HEK293 (cell line): ENCODE measurements at regions not wholly inside any gene's neighbourhood (a gene's known extent, or its start where the extent isn't known, plus 50 kb on each side); places are given as distances from the start of the nearest gene placed in this dataset.

Experiments
- CTCF ChIA-PET: fragments of 350-600 bp; formaldehyde crosslinking; extraction: SDS; loops from one replicate; lab custom pipeline; 2021; ENCODE audit warnings: antibody characterized with exemption; lab: Yijun Ruan, JAX
- POLR2A ChIA-PET: fragments of 300-600 bp; formaldehyde crosslinking; extraction: SDS; loops from one replicate; lab custom pipeline; 2020; ENCODE audit warnings: antibody characterized with exemption, inconsistent platforms; lab: Yijun Ruan, JAX
- H3K27ac ChIP-seq: fragments of 200-500 bp; sonication (Bioruptor generic); 2 replicates; pipeline ENCODE4 v1.5.1; 2014; ENCODE audit warnings: low read depth, low read length, control low read depth, inconsistent platforms; ENCODE audit errors: extremely low read depth
- H3K36me3 ChIP-seq, 2 experiments: fragments of 200-500 bp in 1 of 2; sonication (Bioruptor generic) in 1 of 2; 1 replicate in 1 of 2; 2 replicates in 1 of 2; pipeline ENCODE4 v1.5.1; 2014 to 2017; ENCODE audit warnings: inconsistent platforms in 2 of 2, low read length in 2 of 2; ENCODE audit not compliant: control insufficient read depth in 2 of 2, insufficient read depth in 1 of 2
- H3K4me1 ChIP-seq: fragments of 200-500 bp; sonication (Bioruptor generic); 2 replicates; pipeline ENCODE4 v1.5.1; 2014; ENCODE audit warnings: mild to moderate bottlenecking, low read length, inconsistent platforms; ENCODE audit not compliant: control insufficient read depth, insufficient read depth
- H3K4me3 ChIP-seq: 2 replicates; pipeline ENCODE4 v1.5.1; 2011; ENCODE audit warnings: low read depth, mild to moderate bottlenecking, control low read depth, low read length, moderate library complexity
- H3K9me3 ChIP-seq: fragments of 200-500 bp; sonication (Bioruptor generic); 2 replicates; pipeline ENCODE4 v1.5.1; 2014; ENCODE audit warnings: low read depth, low read length, inconsistent platforms; ENCODE audit not compliant: control insufficient read depth, insufficient read depth
- FEZF1 ChIP-seq: fragments of 450-650 bp; formaldehyde crosslinking; IDR thresholded peaks from 2 replicates; pipeline ENCODE4 v1.5.1; 2016; ENCODE audit warnings: missing biosample characterization, missing genetic modification characterization
- KLF16 ChIP-seq: fragments of 450-650 bp; formaldehyde crosslinking; IDR thresholded peaks from 2 replicates; pipeline ENCODE4 v1.5.1; 2017; ENCODE audit warnings: missing biosample characterization, missing genetic modification characterization
- ZEB2 ChIP-seq: fragments of 450-650 bp; formaldehyde crosslinking; IDR thresholded peaks from 2 replicates; pipeline ENCODE4 v1.5.1; 2016; ENCODE audit warnings: missing biosample characterization, missing genetic modification characterization
- ZNF274 ChIP-seq, 2 experiments: fragments of 200-500 bp in 1 of 2; fragments of 450-650 bp in 1 of 2; sonication (Bioruptor generic) in 1 of 2; formaldehyde crosslinking in 1 of 2; IDR thresholded peaks; 2 replicates each; pipeline versions ENCODE4 v1.5.1 to v1.6.1; 2014 to 2016; ENCODE audit warnings: borderline replicate concordance in 1 of 2, inconsistent platforms in 1 of 2, low read length in 1 of 2, missing biosample characterization in 1 of 2, missing genetic modification characterization in 1 of 2
- ZNF335 ChIP-seq: fragments of 450-650 bp; formaldehyde crosslinking; conservative IDR thresholded peaks from 2 replicates; pipeline ENCODE4 v1.5.1; 2016; ENCODE audit warnings: missing biosample characterization, missing genetic modification characterization
- ZNF391 ChIP-seq: fragments of 450-650 bp; formaldehyde crosslinking; IDR thresholded peaks from 2 replicates; pipeline ENCODE4 v1.5.1; 2016; ENCODE audit warnings: low read depth, missing biosample characterization, missing genetic modification characterization, borderline replicate concordance
- ZNF473 ChIP-seq: fragments of 450-650 bp; formaldehyde crosslinking; IDR thresholded peaks from 2 replicates; pipeline ENCODE4 v1.5.1; 2017; ENCODE audit warnings: missing biosample characterization, missing genetic modification characterization
- ZNF530 ChIP-seq: fragments of 450-650 bp; formaldehyde crosslinking; IDR thresholded peaks from 2 replicates; pipeline ENCODE4 v1.5.1; 2016; ENCODE audit warnings: low read depth, missing biosample characterization, missing genetic modification characterization
- ZNF626 ChIP-seq: fragments of 450-650 bp; sonication (Bioruptor Pico); formaldehyde crosslinking; IDR thresholded peaks from 2 replicates; pipeline ENCODE4 v1.5.1; 2018; ENCODE audit warnings: missing biosample characterization, missing genetic modification characterization, inconsistent platforms
- ZNF629 ChIP-seq: fragments of 450-650 bp; formaldehyde crosslinking; IDR thresholded peaks from 2 replicates; pipeline ENCODE4 v1.5.1; 2017; ENCODE audit warnings: missing biosample characterization, missing genetic modification characterization
- ZNF707 ChIP-seq: fragments of 450-650 bp; formaldehyde crosslinking; IDR thresholded peaks from 2 replicates; pipeline ENCODE4 v1.5.1; 2016; ENCODE audit warnings: missing biosample characterization, missing genetic modification characterization
- TF ChIP-seq, protein P1 (sequence below): fragments of 450-650 bp; formaldehyde crosslinking; IDR thresholded peaks from 2 replicates; pipeline ENCODE4 v1.5.1; 2016; ENCODE audit warnings: missing biosample characterization, missing genetic modification characterization
- TF ChIP-seq, protein P2 (sequence below): fragments of 450-650 bp; formaldehyde crosslinking; IDR thresholded peaks from 2 replicates; pipeline ENCODE4 v1.5.1; 2017; ENCODE audit warnings: missing biosample characterization, missing genetic modification characterization
- TF ChIP-seq, protein P3 (sequence below): fragments of 450-650 bp; formaldehyde crosslinking; IDR thresholded peaks from 2 replicates; pipeline ENCODE4 v1.5.1; 2016; ENCODE audit warnings: missing biosample characterization, missing genetic modification characterization
- TF ChIP-seq, protein P4 (sequence below): fragments of 450-650 bp; formaldehyde crosslinking; IDR thresholded peaks from 2 replicates; pipeline ENCODE4 v1.5.1; 2017; ENCODE audit warnings: missing biosample characterization, missing genetic modification characterization
- TF ChIP-seq, protein P5 (sequence below): fragments of 450-650 bp; formaldehyde crosslinking; IDR thresholded peaks from 2 replicates; pipeline ENCODE4 v1.5.1; 2016; ENCODE audit warnings: missing biosample characterization, missing genetic modification characterization

DNA sequence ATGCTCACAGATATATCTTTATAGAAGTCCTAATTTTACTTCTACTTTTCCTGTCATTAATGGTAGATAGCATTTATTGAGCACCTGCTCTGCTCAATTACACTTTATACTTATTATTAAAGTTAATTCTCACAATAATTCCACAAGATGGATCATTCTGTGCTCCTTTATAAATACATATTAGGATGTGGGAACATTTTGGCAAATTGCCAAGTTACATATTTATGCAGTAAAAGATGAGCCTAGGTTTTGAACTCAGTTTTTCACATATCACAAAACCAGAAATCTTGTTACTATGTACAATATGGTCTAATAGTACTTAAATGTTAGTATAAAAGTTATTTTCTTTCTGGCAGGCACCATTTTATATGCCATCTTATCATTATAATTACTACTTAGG, 895.0 kb upstream of the B3GALT2 start (continued):
- TF ChIP-seq ZNF626, result peak; percentile 71; the same call in 1 of the 2 replicates
- TF ChIP-seq ZNF473 (tag by site-specific recombination), result no peak
- no peak for TF ChIP-seq ZNF629 (tag by site-specific recombination)

DNA sequence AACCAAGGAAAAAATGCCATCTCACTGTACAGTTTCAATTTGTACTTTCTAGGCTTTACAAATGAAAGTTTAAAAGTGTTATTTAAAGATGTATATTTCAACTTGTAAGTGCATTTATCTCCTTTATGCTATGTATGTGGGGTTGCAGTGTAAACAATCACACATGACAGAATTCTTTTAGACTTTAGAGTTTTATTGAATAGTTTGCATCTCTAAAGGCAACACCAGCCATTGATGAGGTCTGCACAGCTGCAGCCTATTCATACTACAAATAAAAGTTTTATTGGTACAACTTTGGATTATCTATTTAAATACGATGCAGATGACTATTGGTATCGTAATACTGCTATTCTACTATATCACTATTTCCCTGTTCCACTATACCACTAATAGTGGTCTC, 894.4 kb upstream of the B3GALT2 start:
- ChIA-PET POLR2A (no interaction called here), CTCF (no interaction called here)
- Histone ChIP-seq H3K36me3 (no peaks in the 10 kb centered on the region), H3K27ac (no peak overlapping the region), H3K4me3 (no peak overlapping the region), H3K4me1 (peaks cover 4% of the 10 kb centered on the region; the same call in 1 of the 2 replicates), H3K9me3 (no peaks in the 10 kb centered on the region)
- TF ChIP-seq FEZF1 (tag by site-specific recombination) (no peak), ZNF707 (no peak)
- TF ChIP-seq, protein P1, sequence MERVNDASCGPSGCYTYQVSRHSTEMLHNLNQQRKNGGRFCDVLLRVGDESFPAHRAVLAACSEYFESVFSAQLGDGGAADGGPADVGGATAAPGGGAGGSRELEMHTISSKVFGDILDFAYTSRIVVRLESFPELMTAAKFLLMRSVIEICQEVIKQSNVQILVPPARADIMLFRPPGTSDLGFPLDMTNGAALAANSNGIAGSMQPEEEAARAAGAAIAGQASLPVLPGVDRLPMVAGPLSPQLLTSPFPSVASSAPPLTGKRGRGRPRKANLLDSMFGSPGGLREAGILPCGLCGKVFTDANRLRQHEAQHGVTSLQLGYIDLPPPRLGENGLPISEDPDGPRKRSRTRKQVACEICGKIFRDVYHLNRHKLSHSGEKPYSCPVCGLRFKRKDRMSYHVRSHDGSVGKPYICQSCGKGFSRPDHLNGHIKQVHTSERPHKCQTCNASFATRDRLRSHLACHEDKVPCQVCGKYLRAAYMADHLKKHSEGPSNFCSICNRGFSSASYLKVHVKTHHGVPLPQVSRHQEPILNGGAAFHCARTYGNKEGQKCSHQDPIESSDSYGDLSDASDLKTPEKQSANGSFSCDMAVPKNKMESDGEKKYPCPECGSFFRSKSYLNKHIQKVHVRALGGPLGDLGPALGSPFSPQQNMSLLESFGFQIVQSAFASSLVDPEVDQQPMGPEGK, result no peak

DNA sequence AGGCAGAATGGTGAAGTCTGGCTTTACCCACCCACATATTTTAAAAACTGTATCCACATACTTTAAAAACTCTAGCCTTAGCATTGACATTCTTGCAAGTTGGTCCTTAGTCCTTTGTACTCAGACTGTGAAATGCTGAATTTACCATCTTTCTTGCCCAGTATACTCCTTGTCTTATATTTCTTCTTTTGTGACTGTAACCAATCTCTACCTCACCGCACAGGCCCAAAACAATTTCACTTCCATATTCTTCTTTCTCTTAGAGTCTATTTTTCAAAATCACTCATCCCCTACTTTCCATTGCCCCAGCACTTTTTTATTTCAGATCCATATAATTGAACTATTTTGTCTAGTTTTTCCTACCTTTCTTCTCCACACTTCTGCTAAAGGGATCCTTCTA, 892.4 kb upstream of the B3GALT2 start:
- CTCF ChIA-PET, result no interaction called here
- TF ChIP-seq ZNF335 (tag by site-specific recombination) (no peak), KLF16 (no peak), ZNF530 (no peak), ZEB2 (no peak)
- TF ChIP-seq, protein P2, sequence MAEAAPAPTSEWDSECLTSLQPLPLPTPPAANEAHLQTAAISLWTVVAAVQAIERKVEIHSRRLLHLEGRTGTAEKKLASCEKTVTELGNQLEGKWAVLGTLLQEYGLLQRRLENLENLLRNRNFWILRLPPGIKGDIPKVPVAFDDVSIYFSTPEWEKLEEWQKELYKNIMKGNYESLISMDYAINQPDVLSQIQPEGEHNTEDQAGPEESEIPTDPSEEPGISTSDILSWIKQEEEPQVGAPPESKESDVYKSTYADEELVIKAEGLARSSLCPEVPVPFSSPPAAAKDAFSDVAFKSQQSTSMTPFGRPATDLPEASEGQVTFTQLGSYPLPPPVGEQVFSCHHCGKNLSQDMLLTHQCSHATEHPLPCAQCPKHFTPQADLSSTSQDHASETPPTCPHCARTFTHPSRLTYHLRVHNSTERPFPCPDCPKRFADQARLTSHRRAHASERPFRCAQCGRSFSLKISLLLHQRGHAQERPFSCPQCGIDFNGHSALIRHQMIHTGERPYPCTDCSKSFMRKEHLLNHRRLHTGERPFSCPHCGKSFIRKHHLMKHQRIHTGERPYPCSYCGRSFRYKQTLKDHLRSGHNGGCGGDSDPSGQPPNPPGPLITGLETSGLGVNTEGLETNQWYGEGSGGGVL, result no peak
- TF ChIP-seq, protein P3, sequence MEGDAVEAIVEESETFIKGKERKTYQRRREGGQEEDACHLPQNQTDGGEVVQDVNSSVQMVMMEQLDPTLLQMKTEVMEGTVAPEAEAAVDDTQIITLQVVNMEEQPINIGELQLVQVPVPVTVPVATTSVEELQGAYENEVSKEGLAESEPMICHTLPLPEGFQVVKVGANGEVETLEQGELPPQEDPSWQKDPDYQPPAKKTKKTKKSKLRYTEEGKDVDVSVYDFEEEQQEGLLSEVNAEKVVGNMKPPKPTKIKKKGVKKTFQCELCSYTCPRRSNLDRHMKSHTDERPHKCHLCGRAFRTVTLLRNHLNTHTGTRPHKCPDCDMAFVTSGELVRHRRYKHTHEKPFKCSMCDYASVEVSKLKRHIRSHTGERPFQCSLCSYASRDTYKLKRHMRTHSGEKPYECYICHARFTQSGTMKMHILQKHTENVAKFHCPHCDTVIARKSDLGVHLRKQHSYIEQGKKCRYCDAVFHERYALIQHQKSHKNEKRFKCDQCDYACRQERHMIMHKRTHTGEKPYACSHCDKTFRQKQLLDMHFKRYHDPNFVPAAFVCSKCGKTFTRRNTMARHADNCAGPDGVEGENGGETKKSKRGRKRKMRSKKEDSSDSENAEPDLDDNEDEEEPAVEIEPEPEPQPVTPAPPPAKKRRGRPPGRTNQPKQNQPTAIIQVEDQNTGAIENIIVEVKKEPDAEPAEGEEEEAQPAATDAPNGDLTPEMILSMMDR (tag by site-specific recombination), result no peak
- TF ChIP-seq, protein P4, sequence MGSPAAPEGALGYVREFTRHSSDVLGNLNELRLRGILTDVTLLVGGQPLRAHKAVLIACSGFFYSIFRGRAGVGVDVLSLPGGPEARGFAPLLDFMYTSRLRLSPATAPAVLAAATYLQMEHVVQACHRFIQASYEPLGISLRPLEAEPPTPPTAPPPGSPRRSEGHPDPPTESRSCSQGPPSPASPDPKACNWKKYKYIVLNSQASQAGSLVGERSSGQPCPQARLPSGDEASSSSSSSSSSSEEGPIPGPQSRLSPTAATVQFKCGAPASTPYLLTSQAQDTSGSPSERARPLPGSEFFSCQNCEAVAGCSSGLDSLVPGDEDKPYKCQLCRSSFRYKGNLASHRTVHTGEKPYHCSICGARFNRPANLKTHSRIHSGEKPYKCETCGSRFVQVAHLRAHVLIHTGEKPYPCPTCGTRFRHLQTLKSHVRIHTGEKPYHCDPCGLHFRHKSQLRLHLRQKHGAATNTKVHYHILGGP (tag by site-specific recombination), result no peak

DNA sequence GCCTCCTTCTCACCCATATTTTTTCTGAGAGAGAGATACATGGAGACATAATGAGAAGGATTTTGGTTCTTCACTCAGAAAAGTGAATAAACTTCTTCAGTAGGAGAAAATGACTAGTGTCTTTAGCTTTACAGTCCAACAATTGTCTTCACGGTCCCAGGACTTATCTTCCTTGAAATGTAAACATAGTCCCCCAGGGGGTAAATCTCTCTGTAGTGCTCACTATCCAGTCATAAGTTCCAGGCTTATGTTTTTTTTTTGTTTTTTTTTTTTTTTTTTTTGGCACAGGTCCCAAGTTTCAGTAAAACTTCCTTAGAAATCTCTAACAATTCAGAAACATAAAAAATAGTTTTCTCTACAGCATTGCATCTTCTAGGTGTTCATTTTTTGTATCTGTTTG, 890.2 kb upstream of the B3GALT2 start:
- POLR2A ChIA-PET, result no interaction called here
- CTCF ChIA-PET, result no interaction called here
- no peaks in the 10 kb centered on the region for H3K9me3 ChIP-seq
- no peak overlapping the region; the same call in 1 of the 2 replicates for H3K27ac ChIP-seq
- H3K4me3 ChIP-seq, result no peak overlapping the region
- H3K36me3 ChIP-seq, result no peaks in the 10 kb centered on the region
- H3K4me1 ChIP-seq, result peaks cover 4% of the 10 kb centered on the region; the same call in 1 of the 2 replicates
- TF ChIP-seq, protein P1, result no peak
- no peak for TF ChIP-seq ZNF274 (IDR thresholded peaks at IDR 0.05; ENCODE audit: low read length)
- no peak for TF ChIP-seq ZNF274 (tag by site-specific recombination; IDR thresholded peaks at IDR 0.05; ENCODE audit: borderline replicate concordance)
- TF ChIP-seq, protein P3 (tag by site-specific recombination), result no peak
- TF ChIP-seq ZNF391 (tag by site-specific recombination), result no peak
- TF ChIP-seq, protein P5, sequence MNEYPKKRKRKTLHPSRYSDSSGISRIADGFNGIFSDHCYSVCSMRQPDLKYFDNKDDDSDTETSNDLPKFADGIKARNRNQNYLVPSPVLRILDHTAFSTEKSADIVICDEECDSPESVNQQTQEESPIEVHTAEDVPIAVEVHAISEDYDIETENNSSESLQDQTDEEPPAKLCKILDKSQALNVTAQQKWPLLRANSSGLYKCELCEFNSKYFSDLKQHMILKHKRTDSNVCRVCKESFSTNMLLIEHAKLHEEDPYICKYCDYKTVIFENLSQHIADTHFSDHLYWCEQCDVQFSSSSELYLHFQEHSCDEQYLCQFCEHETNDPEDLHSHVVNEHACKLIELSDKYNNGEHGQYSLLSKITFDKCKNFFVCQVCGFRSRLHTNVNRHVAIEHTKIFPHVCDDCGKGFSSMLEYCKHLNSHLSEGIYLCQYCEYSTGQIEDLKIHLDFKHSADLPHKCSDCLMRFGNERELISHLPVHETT, result no peak

More for the DNA sequence above, 892.4 kb upstream of the B3GALT2 start:
- Histone ChIP-seq H3K4me3 (no peak overlapping the region), H3K9me3 (no peaks in the 10 kb centered on the region), H3K36me3 (no peaks in the 10 kb centered on the region), H3K27ac (no peak overlapping the region), H3K4me1 (peaks cover 4% of the 10 kb centered on the region; the same call in 1 of the 2 replicates)
- POLR2A ChIA-PET, result no interaction called here
